SW480 (cell line): ENCODE measurements at regions not wholly inside any gene's neighbourhood (a gene's known extent, or its start where the extent isn't known, plus 50 kb on each side); places are given as distances from the start of the nearest gene placed in this dataset.

Experiments used
- DNase-seq: peaks from one replicate; pipeline ENCODE4 v3.0.0-alpha.2; 2016; ENCODE audit warnings: low spot score

DNA sequence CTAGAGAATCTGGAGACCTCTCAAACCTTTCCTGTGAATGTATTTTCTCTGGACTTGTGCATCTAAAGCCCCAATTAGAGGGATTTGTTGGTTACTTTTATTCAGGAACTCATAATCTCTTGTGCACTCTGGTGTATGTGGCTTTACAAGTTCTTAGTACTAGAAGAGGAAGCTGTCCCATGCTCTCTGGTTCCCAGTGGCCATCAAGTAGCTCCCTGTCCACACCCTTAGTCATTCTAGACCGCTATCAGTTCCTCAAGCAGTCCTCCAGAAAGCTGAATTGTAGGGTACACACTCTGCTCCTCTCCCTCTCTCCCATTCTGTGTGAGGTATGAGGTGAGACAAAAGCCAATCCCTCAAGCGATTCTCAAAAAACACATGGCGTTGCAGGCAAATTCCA is 470.3 kb downstream of the PTPRC start:
- DNase-seq: no peak

DNA sequence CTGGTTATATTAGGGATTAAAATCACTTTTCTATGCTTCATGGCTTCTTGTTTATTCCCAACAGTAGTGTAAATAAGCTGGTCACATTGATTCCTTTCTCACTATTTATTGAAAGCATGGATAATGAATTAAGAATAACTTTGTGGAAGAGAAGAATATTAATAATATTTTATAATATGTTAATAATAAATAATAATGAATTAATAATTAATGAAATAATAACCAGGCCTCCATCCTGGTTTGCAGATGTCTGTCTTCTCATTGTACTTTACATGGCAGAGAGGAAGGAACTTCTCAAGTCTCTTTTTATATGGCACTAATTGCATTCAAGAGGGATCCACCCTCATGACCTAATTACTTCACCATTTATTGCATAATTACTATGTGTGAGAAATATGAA is 473.5 kb downstream of the PTPRC start:
- no peak for DNase-seq

DNA sequence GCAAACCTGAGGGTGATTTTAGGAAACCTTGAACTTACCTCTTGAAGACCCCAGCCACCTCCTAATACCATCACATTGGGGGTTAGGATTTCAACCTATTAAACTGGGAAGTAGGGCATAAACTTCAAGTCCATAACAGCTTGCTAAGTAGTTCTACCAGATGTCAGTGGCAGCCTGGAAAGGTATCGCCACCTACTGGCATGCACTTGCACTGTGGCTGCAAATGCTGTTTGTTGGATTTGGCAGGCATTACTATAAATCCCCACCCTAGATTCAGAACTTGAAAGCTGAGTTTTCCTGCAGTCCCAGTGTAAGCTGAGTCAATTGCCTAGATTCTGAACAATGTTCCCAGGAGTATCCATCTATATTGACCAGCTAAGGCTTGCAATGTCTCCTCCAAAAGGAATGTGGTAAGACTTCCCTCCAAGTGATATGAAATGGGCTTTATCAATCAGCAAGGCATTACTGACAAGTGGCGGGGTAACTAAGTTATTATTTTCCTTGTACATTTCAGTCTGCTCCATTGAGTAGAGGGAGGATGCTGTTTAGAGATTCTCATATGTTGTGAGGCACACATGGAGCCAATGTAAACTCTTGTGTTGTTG is 474.5 kb downstream of the PTPRC start:
- DNase-seq: peak; percentile 34

DNA sequence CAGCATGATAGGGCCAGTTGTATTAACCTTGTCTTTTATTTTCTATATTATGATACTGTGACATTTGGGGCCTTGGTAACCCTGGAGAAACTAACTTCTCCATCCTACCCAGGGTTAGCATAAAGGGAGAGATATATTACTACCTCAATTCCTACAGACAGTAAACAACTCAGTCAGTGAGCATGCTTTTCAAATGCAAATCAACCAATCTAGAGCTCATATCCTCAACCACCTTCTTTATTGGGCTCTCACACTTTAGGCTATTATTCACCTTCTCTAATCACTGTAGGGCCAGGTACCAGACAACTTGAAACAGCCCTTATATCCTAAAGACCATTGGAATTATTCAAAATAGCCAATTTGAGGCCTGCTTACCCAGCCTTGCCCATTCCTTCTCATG is 477.6 kb downstream of the PTPRC start:
- DNase-seq: no peak

DNA sequence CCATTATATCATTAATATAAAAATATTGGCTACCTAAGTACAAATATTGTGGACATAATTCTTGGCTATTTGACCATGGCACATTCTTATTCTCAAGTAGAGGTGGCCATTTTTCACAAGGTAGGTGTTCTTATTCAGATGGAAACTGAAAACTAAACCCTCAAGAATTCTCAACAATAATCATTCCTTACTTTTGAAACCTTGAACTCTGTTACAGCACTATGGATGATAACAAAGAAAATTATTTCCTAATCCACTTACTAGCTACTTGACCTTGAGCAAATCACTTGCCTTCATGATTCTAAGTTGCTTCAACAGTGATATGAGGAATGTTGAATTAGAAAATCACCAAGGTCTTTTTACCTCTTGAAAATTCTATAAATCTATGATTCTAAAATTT is 482.2 kb downstream of the PTPRC start:
- no peak for DNase-seq

DNA sequence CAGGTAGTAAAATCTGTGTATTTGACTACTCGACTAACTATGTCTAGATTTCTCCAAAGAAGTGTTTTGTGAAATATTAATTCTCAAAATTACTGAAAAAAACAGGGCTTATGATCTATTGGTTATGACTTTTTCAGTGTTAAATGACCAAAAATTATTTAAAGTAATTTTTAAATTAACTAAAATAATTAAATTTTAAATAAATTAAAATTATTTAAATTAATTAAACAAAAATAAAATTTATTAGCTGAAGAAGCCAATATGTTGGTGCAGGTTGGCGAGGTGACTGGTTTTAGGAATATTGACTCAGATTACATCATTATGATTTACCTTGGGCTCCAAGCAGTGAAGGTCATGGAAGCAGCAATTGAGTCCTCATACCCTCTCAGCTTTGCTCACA is 483.2 kb downstream of the PTPRC start:
- no peak for DNase-seq

DNA sequence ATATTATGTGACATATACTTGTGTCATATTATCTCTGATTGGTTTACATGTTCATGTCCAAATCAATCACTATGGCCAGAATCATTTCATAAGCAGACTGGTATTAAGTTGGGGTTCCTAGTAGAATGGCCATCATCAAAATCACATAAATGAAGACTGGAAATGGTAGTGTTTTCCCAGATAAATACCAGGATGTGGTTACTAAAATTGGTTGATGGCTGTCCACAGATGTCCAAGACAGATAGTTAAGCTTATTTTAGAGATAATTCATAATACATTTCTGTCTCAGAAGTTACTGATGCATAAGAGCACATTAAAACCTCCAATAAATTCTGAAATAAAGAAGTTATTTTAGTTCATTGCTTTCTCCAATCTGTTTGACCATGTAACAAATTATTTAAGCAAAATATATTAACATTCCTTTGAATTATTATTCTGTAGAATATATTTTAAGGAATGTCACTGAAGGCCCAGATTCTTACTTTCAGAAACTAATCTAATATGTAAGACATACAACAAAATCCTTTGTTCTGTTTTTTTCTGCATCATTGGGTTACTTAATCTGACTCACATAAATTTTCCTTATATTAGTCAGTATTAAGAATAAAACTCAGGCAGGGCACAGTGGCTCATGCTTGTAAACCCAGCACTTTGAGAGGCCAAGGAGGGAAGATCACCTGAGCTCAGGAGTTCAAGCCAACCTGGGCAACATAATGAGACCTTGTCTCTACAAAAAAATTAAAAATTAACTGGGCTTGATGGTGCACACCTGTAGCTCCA is 483.9 kb downstream of the PTPRC start:
- no peak for DNase-seq

DNA sequence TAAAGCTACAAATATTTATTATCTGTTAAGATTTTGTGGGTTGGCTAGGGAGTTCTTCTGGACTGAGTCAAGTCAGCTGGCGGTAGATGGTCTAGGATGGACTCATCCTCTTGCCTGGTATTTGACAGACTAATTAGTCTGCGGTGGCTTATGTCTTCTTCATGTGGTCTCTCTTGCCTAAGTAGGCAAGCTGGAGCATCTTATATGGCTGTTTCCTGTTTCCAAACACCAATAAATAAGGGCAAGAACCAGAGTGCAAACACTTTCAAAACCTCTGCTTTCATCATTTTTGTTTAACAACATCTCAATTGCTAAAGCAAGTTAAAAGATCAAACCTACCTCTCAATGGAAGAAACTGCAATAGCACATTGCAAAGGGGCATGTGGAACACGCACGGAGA is 484.8 kb downstream of the PTPRC start:
- DNase-seq: peak; percentile 15

DNA sequence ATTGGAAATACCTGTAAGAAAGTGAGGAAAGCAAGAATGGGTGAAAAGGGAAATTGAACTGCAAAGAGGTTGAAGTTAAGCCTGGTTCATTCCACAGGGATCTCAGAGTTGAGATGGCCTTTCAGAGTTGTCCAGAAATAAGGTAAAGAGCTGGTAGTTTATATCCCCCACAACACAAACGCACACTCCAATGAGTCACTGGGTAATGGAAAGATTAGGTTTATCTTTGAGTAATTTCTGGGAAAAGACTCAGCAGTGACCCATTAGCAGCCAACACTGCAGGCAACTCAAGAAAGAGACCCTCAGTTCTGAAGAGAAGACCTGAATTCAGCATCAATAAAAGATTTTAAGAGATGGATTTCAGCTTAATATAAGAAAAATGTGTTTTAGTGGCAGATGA is 485.5 kb downstream of the PTPRC start:
- DNase-seq: no peak

DNA sequence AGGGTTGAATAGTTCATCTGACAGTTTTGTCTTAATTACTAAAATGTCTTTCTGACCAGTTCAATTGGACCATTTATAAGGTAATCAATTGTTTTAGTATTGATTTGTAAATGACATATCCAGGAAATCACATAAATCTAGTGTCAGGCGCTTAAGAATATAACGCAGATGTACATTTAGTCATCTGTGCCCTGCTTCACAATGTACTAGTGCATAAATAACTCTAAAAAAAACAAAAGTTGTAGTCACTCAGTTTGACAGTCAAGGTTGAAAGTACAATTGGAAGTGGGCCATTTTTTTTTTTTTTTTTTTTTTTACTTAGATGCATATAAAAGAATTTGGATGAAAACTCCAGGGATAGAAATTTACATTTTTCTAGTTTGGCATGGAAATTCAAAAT is 490.4 kb downstream of the PTPRC start:
- DNase-seq: no peak

DNA sequence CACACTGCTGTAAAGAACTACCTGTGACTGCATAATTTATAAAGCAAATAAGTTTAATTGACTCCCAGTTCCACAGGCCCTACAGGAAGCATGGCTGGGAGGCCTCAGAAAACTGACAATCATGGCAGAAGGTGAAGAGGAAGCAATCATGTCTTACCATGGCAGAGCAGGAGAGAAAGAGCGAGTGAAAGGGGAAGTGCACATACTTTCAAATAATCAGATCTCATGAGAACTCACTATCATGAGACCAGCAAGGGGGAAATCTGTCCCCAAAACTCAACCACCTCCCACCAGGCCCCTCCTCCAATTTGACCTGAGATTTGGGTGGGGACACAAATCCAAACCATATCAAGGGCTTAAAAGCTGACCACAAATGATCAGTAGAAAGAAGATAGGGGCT is 493.2 kb downstream of the PTPRC start:
- DNase-seq: no peak

DNA sequence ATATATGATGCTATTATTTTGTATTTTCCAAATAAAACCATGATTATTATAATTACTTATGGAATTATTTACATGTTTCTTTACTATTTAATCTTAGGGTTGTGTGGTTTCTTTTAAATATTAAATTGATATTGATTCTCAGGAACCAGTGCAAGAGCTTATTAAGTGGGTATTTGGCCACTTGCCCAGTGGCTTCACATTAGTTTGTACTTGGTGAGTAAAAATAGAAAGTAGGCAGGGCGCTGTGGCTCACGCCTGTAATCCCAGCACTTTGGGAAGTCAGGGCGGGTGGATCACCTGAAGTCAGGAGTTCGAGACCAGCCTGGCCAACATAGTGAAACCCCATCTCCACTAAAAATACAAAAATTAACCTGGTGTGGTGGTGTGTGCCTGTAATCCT is 497.1 kb downstream of the PTPRC start:
- DNase-seq: no peak

DNA sequence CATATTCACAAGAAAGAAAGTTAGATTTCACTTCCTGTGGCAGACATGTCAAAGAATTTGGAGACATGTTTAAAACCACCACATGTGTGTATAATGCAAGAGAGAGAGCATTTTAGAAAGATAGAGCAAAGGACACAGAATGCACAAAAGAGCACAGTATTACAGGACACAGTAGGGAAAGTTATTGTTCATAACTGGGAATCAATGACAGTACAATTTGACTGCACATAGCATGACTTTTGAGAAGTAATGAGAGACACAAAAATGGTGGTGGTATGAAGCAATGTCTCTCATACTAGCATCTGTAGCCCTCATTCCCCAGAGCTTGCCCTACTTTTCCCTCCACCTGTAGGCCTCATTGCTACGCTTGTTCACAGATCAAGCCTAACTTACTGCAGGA is 499.2 kb downstream of the PTPRC start:
- DNase-seq: no peak

DNA sequence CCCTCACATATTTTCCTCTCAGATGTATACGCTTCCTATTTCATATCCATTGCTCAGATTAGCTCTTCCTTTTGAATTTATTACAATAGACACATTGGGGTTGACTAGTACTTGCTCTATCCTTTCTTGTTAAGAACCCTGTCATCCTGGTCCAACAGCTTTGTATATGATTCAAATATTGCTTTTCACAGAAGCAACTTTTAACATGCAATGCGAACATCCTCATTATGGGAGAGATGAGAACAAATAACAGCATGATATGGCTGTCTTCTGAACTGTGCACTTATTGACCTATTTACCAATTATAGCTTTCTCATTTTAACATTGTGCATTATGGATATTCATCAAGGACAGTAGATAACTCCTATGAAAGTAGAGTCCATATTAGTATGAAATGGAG is 510.8 kb downstream of the PTPRC start:
- DNase-seq: no peak

DNA sequence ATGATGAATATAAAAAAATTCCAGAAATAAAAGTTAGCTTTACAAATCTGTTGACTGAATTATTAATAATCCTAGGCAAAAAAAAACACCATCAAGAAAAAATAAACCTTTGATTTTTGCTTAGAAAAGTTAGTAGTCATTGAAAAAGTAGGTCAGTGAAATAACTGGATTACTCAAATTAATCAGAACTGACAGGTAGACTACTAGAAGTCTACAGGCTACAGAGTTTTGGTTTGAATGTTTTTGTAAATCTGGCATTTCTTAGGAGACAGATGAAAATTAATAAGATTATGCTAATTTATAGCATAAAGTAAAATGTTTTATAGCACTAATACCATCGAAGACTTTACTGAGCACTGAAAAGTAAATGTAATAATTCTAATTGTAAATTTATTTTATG is 511.9 kb downstream of the PTPRC start:
- no peak for DNase-seq

DNA sequence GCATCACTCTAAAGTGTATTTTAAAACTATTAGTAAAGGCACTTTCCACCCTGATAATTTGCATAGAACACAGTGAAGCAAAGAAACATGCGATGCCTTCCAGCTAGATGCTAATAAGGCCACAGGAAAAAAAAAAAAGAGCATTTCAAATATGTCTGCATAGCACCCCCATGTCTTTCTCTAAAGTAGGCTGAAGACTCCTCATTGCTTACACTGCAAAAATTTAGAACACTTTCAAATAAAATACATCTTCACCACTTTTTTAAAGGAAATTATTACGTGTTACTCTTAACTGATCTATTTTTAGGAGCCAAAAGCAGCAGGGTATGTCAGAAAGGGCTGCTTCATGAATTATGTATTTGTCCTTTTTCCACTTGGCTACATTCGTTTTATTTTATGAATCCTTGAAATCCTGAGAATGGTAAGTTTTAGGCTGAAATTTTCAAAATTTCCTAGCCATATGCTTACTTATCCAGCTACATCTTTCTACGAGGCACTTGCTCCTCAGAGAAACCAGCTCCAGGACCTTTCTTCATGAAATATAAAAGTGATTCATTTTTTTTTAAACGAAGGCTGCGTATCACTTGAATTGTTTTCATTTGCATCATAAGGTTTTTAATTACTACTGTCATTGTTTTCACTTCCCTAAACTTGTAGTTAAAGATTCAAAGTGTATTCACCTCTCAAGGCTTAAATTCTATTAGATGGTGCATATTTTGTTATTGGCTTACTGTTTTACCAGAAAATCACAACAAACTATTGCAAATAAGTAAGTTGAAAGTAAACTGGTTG is 513.0 kb downstream of the PTPRC start:
- no peak for DNase-seq

DNA sequence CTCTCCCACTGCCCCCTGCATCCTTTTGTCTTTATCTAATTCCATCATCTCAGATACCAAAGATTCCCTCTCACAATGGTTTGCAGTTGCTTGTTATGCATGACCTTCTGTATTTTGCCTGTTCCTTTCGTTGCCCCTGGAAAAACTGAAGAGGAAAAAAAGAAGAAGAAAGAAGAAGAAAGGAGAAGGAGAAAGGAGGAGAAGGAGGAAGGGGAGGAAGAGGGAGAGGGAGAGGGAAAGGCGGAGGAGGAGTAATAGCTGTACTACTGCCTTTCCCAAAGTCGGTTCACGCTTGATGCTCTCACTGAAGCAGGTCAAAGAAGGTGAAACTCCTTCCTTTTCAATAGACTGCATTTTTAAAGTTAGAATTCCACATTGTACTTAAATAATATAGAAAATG is 513.8 kb downstream of the PTPRC start:
- no peak for DNase-seq

DNA sequence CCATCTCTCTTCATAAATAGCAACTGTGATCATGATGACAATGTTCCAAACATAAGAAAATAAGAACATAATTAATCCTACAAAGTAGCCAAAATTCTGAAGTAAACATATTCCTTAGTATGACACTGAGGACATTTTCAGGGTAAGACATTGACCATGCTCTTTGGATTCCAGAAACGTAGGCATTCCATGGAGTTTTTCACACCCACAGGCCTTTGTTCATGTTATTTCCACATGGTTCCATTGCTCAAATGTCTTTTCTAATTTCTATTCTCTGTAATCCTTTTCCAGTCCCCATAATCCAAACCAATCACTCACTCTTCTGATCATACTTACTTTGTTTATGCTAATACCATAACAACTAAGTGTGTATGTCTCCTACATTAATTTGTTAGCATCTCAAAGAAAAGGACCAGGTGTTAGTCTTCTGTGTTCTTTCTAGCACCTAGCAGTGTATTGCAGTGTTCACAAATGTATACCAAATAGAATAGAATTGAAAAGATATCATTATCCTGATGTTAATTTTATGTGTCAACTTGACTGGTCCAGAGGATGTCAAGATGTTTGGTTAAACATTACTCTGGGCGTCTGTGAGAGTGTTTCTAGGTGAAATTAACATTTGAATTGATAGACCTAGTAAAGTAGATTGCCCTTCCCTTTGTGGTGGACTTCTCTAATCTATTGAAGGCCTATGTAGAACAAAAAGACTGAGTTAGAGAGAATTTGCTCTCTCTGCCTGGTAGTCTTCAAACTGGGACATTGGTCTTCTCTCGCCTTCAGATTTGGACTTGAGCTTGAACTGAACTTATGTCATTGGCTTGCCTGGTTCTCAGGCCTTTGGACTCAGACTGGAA is 516.6 kb downstream of the PTPRC start:
- DNase-seq: no peak

DNA sequence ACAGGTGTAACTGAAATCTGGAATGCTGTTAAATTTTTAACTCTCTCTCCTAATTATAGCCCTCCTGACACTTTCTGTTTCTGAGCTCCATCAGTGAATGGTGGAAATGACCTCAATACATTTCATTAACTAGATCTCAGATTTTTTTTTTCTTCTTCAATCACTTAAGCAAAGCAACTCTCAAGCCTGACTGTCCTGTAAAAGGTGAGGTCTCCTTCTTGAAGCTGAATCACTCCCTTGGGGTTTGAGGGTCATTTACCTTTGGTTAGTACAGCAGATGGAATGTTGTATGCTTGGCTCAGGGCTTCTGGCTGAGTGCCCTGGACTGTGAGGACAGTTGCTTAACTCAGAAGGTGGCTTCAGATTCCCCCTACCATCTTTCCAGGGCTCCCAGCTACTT is 518.7 kb downstream of the PTPRC start:
- no peak for DNase-seq

DNA sequence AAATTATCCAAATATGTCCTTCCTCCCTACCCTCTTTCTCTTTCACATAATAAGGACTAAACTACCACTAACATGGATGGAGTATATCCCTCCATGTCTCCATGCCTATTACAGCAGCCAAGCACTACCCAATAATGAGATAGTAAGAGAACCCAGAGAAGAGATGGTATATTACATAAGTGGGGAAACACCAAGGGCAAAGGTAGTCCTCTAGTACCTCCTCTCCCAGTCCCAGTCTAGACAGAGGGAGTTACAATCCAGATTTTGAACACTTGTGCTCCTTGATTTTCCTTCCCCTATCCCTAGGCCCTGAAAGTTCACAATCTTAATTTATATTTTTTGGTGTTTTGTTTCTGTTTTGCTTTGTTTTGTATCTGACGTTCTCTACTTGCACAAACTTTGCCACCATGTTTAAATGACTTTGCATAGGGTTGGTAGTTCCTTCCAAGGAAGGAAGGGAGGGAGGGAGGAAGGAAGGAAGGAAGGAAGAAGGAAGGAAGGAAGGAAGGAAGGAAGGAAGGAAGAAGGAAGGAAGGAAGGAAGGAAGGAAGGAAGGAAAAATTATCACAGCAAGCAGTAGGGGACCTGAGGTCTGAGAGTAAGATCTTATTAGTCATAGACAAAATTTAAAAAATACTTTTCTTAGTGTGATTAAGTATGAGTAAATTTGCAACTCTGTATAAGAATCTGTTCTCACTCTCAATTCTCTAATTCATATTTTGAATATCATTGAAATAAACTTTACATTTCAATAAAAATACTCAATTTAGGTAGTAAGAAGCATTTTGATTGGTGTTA is 521.9 kb downstream of the PTPRC start:
- no peak for DNase-seq

DNA sequence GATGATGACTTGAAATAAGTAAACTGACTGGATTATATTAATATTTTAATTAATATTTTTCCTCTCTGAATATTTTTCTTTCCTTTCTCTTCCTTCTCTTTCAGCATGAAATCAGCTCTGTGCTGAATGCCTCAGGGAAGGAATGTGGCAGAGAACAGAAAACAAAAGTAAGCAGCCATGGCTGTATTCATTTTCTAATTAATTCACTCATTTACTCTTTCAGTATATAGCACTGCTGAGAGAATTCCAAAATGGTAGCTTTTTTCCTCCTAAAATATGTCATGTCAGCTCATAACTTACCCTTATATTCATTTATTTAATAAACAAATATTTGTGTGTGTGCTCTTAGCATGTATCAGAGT is 522.5 kb downstream of the PTPRC start:
- no peak for DNase-seq
